ENCODE measurements at regions not wholly inside any gene's neighbourhood (a gene's known extent, or its start where the extent isn't known, plus 50 kb on each side); places are given as distances from the start of the nearest gene placed in this dataset.

- H2BK15ac ChIP-seq (ENCODE audit: low read depth, low read length): no peak overlapping the region
- H2AK5ac ChIP-seq (ENCODE audit: insufficient read length, low read length): no peak overlapping the region
- Mint-ChIP-seq H3K27me3 (ENCODE audit: low read depth) (no peaks in the 10 kb centered on the region), H3K4me3 (no peak overlapping the region), H3K4me1 (peaks cover 2 to 3% of the 10 kb centered on the region in 2 experiments; a peak in 3 of 4 replicates), H3K27ac (no peak overlapping the region), H3K36me3 (ENCODE audit: insufficient read depth in 1 of 3, low read depth in 3 of 3) (no peaks in the 10 kb centered on the region), H3K9me3 (no peaks in the 10 kb centered on the region)
- H2BK20ac ChIP-seq (ENCODE audit: low read depth, low read length, poor library complexity, severe bottlenecking): no peak overlapping the region
- no peaks in the 10 kb centered on the region for H3K9me3 ChIP-seq (ENCODE audit: control insufficient read depth, low read depth, low read length)
- H4K20me1 ChIP-seq (ENCODE audit: control insufficient read depth, insufficient read depth, insufficient read length): no peaks in the 10 kb centered on the region
- H3K79me1 ChIP-seq (ENCODE audit: insufficient read depth, low read depth, low read length, poor library complexity, severe bottlenecking): no peaks in the 10 kb centered on the region
- no peak overlapping the region for H2BK12ac ChIP-seq (ENCODE audit: insufficient read length, low read depth, low read length)
- H2BK5ac ChIP-seq (ENCODE audit: insufficient read length, low read length): no peak overlapping the region
- H3K4ac ChIP-seq (ENCODE audit: low read depth, low read length): no peak overlapping the region
- no peak overlapping the region for H3K14ac ChIP-seq (ENCODE audit: insufficient read depth, low read length)
- no peak overlapping the region for H3K23ac ChIP-seq (ENCODE audit: insufficient read length, low read depth, low read length)
- H2AFZ ChIP-seq (ENCODE audit: low read length): no peak overlapping the region
- TF ChIP-seq CTCF (conservative IDR thresholded peaks at IDR 0.05): no peak
- no peak overlapping the region for H3K27ac ChIP-seq (ENCODE audit: insufficient read length, low read depth, low read length)
- H3K4me2 ChIP-seq (ENCODE audit: insufficient read depth, insufficient read length, low read length): no peak overlapping the region
- H3K18ac ChIP-seq (ENCODE audit: insufficient read length, low read depth, low read length): no peak overlapping the region
- no peak overlapping the region for H3K9ac ChIP-seq (ENCODE audit: extremely low read depth, insufficient read length, low read length)
- DNase-seq: no peak
- no peak overlapping the region for H2BK120ac ChIP-seq (ENCODE audit: low read depth, low read length, poor library complexity, severe bottlenecking)
- no peak overlapping the region for H3K56ac ChIP-seq (ENCODE audit: insufficient read length, low read depth, low read length)
- no peaks in the 10 kb centered on the region for H3K23me2 ChIP-seq (ENCODE audit: insufficient read length, low read depth, low read length, poor library complexity, severe bottlenecking)
- no peaks in the 10 kb centered on the region for H3K79me2 ChIP-seq (ENCODE audit: insufficient read depth, low read length)
- no CpG with 5 or more reads among the region's 5 CpGs for WGBS (ENCODE audit: extremely low coverage, insufficient read length, low lambda C conversion rate)
- H4K91ac ChIP-seq (ENCODE audit: insufficient read length, low read depth, low read length): no peak overlapping the region
- H3K27me3 ChIP-seq (ENCODE audit: insufficient read depth, low read length): no peaks in the 10 kb centered on the region
- no peak overlapping the region for H4K5ac ChIP-seq (ENCODE audit: insufficient read length, low read depth, low read length)
- H3K4me1 ChIP-seq (ENCODE audit: insufficient read depth, low read length): no peaks in the 10 kb centered on the region
- no peak overlapping the region for H3T11ph ChIP-seq (ENCODE audit: low read length)
- H4K8ac ChIP-seq (replicated peaks; ENCODE audit: insufficient read length, low read depth, low read length): no peak overlapping the region
Observed at GRCh38 chr4:84063619-84064018, 435.5 kb downstream of the NKX6-1 start.
